ENCODE measurements at regions not wholly inside any gene's neighbourhood (a gene's known extent, or its start where the extent isn't known, plus 50 kb on each side); places are given as distances from the start of the nearest gene placed in this dataset.

DNA sequence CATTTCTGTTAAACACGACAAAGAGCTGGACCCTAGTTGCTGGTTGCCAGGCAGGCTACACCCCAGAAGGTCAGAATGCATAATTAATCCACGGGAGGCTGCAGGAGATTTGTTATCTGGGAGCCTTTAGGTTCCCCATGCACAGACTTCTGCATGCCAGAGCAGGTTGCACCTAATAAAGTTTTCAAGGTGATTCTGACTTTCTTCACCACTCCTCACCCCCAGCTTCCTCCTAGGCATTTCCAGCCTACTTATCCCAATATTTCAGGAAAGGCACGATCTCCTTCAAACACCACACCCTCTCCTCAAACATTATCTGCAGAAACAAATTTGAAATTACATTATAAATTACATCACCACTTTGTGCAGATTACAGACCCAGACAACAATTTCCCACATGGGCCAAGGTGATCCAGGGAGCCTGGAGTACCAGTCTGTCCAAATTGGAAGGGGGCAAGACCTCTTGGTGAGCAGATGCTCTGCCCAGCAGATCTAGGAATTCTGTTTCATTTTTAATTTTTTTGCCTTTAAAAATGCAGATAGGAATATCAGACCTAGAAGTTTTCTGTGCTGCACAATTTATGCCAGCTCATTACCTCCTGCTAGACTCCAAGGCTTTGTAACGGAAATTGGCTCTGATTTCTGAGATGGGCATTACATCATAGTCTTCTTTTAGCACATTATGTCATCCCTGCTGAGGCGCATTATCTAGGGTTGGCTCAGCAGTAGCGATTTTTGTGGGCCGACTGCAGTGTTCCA is 363.4 kb upstream of the SLC30A5 start (continued):
- TF ChIP-seq, protein P1, sequence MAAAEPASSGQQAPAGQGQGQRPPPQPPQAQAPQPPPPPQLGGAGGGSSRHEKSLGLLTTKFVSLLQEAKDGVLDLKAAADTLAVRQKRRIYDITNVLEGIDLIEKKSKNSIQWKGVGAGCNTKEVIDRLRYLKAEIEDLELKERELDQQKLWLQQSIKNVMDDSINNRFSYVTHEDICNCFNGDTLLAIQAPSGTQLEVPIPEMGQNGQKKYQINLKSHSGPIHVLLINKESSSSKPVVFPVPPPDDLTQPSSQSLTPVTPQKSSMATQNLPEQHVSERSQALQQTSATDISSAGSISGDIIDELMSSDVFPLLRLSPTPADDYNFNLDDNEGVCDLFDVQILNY (CRISPR knock-in tag; IDR thresholded peaks at IDR 0.05): no peak
- TF ChIP-seq ZBTB40 (IDR thresholded peaks at IDR 0.05): peak; percentile 76
- no peak for TF ChIP-seq ZBTB40 (CRISPR knock-in tag; IDR thresholded peaks at IDR 0.05)
- peak; percentile 23; the same call in 1 of the 2 replicates for TF ChIP-seq SMARCE1 (IDR thresholded peaks at IDR 0.05)
- TF ChIP-seq ZNF175 (CRISPR knock-in tag; IDR thresholded peaks at IDR 0.05; ENCODE audit: low read depth): 0 out of 2 replicates have a peak, but pooled peaks have one; percentile 25
- no peak for TF ChIP-seq EGR1 (conservative IDR thresholded peaks at IDR 0.05)
- no peak for TF ChIP-seq RFX5 (IDR thresholded peaks at IDR 0.05; ENCODE audit: low read depth, low read length)
- TF ChIP-seq ETV6 (IDR thresholded peaks at IDR 0.05; ENCODE audit: borderline replicate concordance in 1 of 2, low read depth in 2 of 2, low read length in 1 of 2): no peak
- no peak for TF ChIP-seq ETV6 (CRISPR knock-in tag; IDR thresholded peaks at IDR 0.05; ENCODE audit: borderline replicate concordance)
- no peak for TF ChIP-seq ZNF121 (CRISPR knock-in tag; conservative IDR thresholded peaks at IDR 0.05)
- TF ChIP-seq LEF1 (IDR thresholded peaks at IDR 0.05): no peak
- no peak for TF ChIP-seq CUX1 (CRISPR knock-in tag; IDR thresholded peaks at IDR 0.05)
- peak; percentile 25; the same call in 1 of the 2 replicates for TF ChIP-seq ARID1B (IDR thresholded peaks at IDR 0.05)

Data from K562 (cell line).